Liver (tissue), 3 donors: ENCODE measurements at regions not wholly inside any gene's neighbourhood (a gene's known extent, or its start where the extent isn't known, plus 50 kb on each side); places are given as distances from the start of the nearest gene placed in this dataset.
A peak's percentile ranks its signal among the peaks of the same experiment; 100 is the strongest.
"Not testable (repeated sequence)": the region's sequence is repeated elsewhere in the genome, so short reads cannot be mapped to it uniquely, and the experiment has no call there.

Source experiments
- SP1 ChIP-seq: IDR thresholded peaks from 2 replicates; pipeline ENCODE4 v1.6.1; 2018; ENCODE audit warnings: antibody characterized with exemption, mild to moderate bottlenecking
- TF ChIP-seq, protein P1 (sequence below): fragments of 150-350 bp; IDR thresholded peaks from 2 replicates; pipeline ENCODE4 v1.5.1; 2017; ENCODE audit warnings: improper control_type of control experiment, low read depth, low read length; ENCODE audit not compliant: missing input control
- TF ChIP-seq, protein P2 (sequence below): IDR thresholded peaks from 2 replicates; pipeline ENCODE4 v1.6.1; 2016; ENCODE audit warnings: antibody characterized with exemption
- TF ChIP-seq, protein P3 (sequence below): IDR thresholded peaks from 2 replicates; pipeline ENCODE4 v1.6.1; 2016; ENCODE audit warnings: antibody characterized with exemption, mild to moderate bottlenecking
- donor health status: healthy.
- donor health status: healthy.

GRCh38 chr2:94598075-94598713 is 273.0 kb upstream of the TEKT4 start:
- TF ChIP-seq, protein P1, sequence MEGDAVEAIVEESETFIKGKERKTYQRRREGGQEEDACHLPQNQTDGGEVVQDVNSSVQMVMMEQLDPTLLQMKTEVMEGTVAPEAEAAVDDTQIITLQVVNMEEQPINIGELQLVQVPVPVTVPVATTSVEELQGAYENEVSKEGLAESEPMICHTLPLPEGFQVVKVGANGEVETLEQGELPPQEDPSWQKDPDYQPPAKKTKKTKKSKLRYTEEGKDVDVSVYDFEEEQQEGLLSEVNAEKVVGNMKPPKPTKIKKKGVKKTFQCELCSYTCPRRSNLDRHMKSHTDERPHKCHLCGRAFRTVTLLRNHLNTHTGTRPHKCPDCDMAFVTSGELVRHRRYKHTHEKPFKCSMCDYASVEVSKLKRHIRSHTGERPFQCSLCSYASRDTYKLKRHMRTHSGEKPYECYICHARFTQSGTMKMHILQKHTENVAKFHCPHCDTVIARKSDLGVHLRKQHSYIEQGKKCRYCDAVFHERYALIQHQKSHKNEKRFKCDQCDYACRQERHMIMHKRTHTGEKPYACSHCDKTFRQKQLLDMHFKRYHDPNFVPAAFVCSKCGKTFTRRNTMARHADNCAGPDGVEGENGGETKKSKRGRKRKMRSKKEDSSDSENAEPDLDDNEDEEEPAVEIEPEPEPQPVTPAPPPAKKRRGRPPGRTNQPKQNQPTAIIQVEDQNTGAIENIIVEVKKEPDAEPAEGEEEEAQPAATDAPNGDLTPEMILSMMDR = not testable (repeated sequence)
- TF ChIP-seq, protein P2, sequence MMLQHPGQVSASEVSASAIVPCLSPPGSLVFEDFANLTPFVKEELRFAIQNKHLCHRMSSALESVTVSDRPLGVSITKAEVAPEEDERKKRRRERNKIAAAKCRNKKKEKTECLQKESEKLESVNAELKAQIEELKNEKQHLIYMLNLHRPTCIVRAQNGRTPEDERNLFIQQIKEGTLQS = peak; percentile 17
- TF ChIP-seq, protein P3, sequence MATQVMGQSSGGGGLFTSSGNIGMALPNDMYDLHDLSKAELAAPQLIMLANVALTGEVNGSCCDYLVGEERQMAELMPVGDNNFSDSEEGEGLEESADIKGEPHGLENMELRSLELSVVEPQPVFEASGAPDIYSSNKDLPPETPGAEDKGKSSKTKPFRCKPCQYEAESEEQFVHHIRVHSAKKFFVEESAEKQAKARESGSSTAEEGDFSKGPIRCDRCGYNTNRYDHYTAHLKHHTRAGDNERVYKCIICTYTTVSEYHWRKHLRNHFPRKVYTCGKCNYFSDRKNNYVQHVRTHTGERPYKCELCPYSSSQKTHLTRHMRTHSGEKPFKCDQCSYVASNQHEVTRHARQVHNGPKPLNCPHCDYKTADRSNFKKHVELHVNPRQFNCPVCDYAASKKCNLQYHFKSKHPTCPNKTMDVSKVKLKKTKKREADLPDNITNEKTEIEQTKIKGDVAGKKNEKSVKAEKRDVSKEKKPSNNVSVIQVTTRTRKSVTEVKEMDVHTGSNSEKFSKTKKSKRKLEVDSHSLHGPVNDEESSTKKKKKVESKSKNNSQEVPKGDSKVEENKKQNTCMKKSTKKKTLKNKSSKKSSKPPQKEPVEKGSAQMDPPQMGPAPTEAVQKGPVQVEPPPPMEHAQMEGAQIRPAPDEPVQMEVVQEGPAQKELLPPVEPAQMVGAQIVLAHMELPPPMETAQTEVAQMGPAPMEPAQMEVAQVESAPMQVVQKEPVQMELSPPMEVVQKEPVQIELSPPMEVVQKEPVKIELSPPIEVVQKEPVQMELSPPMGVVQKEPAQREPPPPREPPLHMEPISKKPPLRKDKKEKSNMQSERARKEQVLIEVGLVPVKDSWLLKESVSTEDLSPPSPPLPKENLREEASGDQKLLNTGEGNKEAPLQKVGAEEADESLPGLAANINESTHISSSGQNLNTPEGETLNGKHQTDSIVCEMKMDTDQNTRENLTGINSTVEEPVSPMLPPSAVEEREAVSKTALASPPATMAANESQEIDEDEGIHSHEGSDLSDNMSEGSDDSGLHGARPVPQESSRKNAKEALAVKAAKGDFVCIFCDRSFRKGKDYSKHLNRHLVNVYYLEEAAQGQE = not testable (repeated sequence)
- peak; percentile 83 for TF ChIP-seq SP1
